Astrocyte of the cerebellum (primary cell): ENCODE measurements at regions not wholly inside any gene's neighbourhood (a gene's known extent, or its start where the extent isn't known, plus 50 kb on each side); places are given as distances from the start of the nearest gene placed in this dataset.

Source experiments
- DNase-seq: peaks from one replicate; pipeline ENCODE4 v3.0.0-alpha.2; 2011; ENCODE audit warnings: low read depth
- H3K4me3 ChIP-seq: 2 replicates; pipeline ENCODE4 v1.5.1; 2011; ENCODE audit warnings: mild to moderate bottlenecking, low read depth, low read length, moderate library complexity
- CTCF ChIP-seq: IDR thresholded peaks from 2 replicates; pipeline ENCODE4 v1.5.1; 2012; ENCODE audit warnings: low read length, low read depth, moderate library complexity, mild to moderate bottlenecking; ENCODE audit errors: missing control alignments
- in situ Hi-C: cut with HindIII; loops from 2 replicates; pipeline ENCODE4 v1.10.0; 2017; ENCODE audit warnings: low sequenced_read_pairs

DNA sequence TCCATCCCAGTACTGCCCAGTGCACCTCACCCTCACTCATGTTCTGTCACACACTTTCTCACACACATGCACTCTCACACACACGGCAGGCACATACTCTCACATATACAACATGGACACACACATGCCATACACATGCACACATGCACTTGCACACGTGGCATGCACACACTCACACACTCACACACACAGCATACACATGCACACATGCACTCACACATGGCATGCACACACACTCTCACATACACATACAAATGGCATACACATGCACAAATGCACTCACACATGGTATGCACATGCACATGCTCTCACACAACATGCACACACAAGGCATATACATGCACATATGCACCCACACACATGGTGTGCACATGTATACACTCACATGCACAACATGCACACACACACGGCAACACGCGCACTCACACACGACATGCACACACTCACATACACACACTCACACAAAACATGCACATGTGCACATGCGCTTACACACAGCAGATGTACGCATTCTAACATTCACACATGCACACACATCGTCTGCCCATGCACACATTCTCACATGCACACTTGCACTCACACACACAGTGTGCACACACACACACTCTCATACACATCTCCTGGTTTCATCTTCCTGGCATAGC is 131.7 kb upstream of the THBS2 start:
- no peak for TF ChIP-seq CTCF
- in situ Hi-C loops = no loop called here
- no peak overlapping the region for H3K4me3 ChIP-seq
- no peak for DNase-seq

DNA sequence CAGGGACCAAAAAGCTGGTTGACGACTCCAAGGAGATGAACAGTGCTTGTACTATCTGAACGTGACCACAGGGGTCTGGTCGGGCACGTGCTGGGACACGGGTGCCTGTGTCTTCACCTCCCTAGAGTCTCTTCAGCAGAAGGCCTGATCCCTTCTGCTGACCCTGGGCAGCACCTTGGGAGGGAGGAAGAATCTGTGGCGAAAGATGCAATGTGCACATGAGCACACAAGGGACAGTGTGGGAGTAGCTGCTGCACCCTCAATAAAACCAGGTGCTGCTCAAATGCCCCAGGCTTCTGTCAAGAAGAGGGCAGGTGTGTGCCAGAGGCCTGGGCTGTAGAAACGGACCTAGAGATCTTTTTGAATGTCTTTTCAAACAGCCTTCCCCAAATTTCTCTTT is 130.6 kb upstream of the THBS2 start:
- no peak overlapping the region for H3K4me3 ChIP-seq
- TF ChIP-seq CTCF = no peak
- in situ Hi-C loops = no loop called here
- no peak for DNase-seq

DNA sequence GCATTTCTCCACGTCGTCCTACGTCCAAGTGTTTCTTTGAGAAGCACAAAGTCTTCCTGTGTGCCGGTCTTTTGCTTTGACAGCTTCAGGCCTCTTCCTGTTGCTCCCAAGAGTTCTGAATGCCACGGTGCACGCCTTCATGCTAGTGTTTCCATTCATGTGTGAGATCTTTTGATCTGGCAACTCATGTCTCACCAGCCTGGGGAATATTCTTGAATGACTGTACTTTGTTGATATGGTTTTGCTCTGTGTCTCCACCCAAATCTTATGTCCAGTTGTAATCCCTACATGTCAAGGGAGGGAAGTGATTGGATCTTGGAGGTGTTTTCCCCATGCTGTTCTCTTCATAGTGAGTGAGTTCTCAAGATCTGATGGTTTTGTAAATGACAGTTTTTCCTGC is 129.6 kb upstream of the THBS2 start:
- in situ Hi-C loops = no loop called here
- no peak for TF ChIP-seq CTCF
- no peak for DNase-seq
- no peak overlapping the region for H3K4me3 ChIP-seq

GRCh38 chr6:169382735-169383134 is 129.1 kb upstream of the THBS2 start:
- TF ChIP-seq CTCF = no peak
- DNase-seq = no peak
- H3K4me3 ChIP-seq = no peak overlapping the region
- in situ Hi-C loops = no loop called here

GRCh38 chr6:169381988-169382387 is 128.3 kb upstream of the THBS2 start:
- DNase-seq = no peak
- no peak for TF ChIP-seq CTCF
- in situ Hi-C loops = no loop called here
- no peak overlapping the region for H3K4me3 ChIP-seq

DNA sequence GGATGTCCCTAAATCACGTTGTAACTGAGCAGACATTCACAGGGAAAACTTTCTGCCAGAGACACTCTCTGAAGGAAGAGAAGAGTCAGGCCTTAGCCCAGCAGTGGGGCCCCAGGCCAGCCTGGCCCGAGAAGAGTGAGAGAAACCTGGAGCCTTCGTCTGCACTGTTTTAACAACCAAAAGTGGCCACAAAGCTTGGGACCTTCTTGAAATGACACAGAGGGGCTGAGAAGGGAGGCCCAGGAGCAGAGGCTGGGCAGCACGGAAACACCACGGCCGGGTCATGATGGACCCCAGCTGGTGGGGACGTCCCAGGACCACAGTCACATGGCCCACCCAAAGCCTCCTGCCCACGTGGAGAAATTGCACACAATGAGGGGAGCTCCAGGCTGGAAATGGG is 126.8 kb upstream of the THBS2 start:
- in situ Hi-C loops = no loop called here
- no peak for DNase-seq
- no peak overlapping the region for H3K4me3 ChIP-seq
- no peak for TF ChIP-seq CTCF
